Upper lobe of right lung (tissue), 1 donor: ENCODE measurements at regions not wholly inside any gene's neighbourhood (a gene's known extent, or its start where the extent isn't known, plus 50 kb on each side); places are given as distances from the start of the nearest gene placed in this dataset.
"Not testable (repeated sequence)": the region's sequence is repeated elsewhere in the genome, so short reads cannot be mapped to it uniquely, and the experiment has no call there.

Source experiments
- ATAC-seq: fragments of 200-7000 bp; cut with Tn5 transposase; one replicate; pipeline ENCODE4 v1.9.1; 2020; ENCODE audit warnings: mild to moderate bottlenecking, moderate library complexity
- DNase-seq: peaks from one replicate; pipeline ENCODE4 v3.0.0-alpha.2; 2020
- H3K27ac ChIP-seq: fragments of 200-600 bp; one replicate; pipeline ENCODE4 v1.8.0; 2022
- H3K27me3 ChIP-seq: fragments of 200-600 bp; one replicate; pipeline ENCODE4 v1.8.0; 2022; ENCODE audit warnings: mild to moderate bottlenecking
- H3K36me3 ChIP-seq: fragments of 200-600 bp; one replicate; pipeline ENCODE4 v1.8.0; 2022
- H3K4me1 ChIP-seq: fragments of 200-600 bp; one replicate; pipeline ENCODE4 v1.8.0; 2022
- H3K4me3 ChIP-seq: fragments of 200-600 bp; one replicate; pipeline ENCODE4 v1.8.0; 2022; ENCODE audit warnings: mild to moderate bottlenecking
- H3K9me3 ChIP-seq: fragments of 200-600 bp; one replicate; pipeline ENCODE4 v1.8.0; 2022
- intact Hi-C: fragments of 100-400 bp; cut with DNase I; formaldehyde crosslinking; loops from one replicate; pipeline ENCODE4 v1.11.0; 2022
- TF ChIP-seq, protein P1 (sequence below): fragments of 200-600 bp; IDR thresholded peaks from one replicate; pipeline ENCODE4 v1.8.0; 2022; ENCODE audit warnings: antibody characterized with exemption
- donor health status: DM: no; HTN: yes; CAD: no; lungs with severe emphysema.

DNA sequence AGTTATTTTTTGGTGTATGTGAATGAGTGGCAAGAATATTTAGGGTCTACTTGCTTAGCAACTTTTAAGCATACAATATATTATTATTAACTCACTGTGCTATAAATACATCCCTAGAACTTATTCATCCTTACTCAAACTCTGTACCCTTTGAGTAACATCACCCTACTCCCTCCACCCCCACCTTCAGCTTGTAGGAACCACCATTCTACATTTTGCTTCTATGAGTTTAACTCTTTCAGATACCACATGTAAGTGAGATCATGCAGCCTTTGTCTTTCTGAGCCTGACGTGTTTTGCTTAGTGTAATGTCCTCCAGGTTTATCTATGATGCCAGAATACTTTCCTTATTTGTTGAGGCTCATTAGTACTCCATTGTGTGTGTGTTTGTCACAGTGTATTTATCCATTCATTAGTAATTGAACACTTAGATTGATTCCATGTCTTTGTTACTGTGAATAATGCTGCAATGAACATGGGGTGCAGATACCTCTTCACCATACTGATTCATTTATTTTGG is 526.9 kb downstream of the PYDC2 start:
- intact Hi-C loops: no loop called here
- H3K36me3 ChIP-seq: no peaks in the 10 kb centered on the region
- no peaks in the 10 kb centered on the region for H3K9me3 ChIP-seq
- TF ChIP-seq, protein P1, sequence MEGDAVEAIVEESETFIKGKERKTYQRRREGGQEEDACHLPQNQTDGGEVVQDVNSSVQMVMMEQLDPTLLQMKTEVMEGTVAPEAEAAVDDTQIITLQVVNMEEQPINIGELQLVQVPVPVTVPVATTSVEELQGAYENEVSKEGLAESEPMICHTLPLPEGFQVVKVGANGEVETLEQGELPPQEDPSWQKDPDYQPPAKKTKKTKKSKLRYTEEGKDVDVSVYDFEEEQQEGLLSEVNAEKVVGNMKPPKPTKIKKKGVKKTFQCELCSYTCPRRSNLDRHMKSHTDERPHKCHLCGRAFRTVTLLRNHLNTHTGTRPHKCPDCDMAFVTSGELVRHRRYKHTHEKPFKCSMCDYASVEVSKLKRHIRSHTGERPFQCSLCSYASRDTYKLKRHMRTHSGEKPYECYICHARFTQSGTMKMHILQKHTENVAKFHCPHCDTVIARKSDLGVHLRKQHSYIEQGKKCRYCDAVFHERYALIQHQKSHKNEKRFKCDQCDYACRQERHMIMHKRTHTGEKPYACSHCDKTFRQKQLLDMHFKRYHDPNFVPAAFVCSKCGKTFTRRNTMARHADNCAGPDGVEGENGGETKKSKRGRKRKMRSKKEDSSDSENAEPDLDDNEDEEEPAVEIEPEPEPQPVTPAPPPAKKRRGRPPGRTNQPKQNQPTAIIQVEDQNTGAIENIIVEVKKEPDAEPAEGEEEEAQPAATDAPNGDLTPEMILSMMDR: no peak
- H3K27me3 ChIP-seq: no peaks in the 10 kb centered on the region
- ATAC-seq (no peak), DNase-seq (no peak)
- no peak overlapping the region for H3K27ac ChIP-seq
- H3K4me1 ChIP-seq: no peaks in the 10 kb centered on the region
- no peak overlapping the region for H3K4me3 ChIP-seq

GRCh38 chr3:191993952-191994351 is 533.0 kb downstream of the PYDC2 start:
- H3K4me3 ChIP-seq, ATAC-seq, H3K27ac ChIP-seq, H3K4me1 ChIP-seq, H3K36me3 ChIP-seq, H3K27me3 ChIP-seq, H3K9me3 ChIP-seq, DNase-seq, intact Hi-C loops: not testable (repeated sequence)

DNA sequence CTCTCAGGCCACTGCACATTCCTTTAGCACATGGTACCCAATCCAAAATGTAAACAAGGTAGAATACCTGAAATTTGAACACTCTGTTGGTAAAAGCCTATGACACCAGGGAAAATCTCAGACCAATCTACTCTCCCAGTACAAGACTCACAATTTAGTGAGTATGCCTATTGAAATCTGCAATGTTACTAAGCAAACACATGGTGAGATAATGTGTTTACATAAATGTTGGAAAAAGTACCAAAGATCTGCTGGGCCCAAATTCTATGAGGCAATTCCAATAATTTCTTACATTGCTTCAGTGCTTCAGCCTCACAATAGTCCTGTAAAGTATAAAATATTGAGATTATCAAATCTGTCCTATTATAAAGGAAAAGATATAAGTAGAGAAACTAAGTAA is 536.1 kb downstream of the PYDC2 start:
- H3K4me3 ChIP-seq: no peak overlapping the region
- DNase-seq (no peak), ATAC-seq (no peak)
- no peaks in the 10 kb centered on the region for H3K36me3 ChIP-seq
- no peak overlapping the region for H3K27ac ChIP-seq
- no peaks in the 10 kb centered on the region for H3K4me1 ChIP-seq
- intact Hi-C loops: no loop called here
- TF ChIP-seq, protein P1: no peak
- H3K9me3 ChIP-seq: no peaks in the 10 kb centered on the region
- H3K27me3 ChIP-seq: no peaks in the 10 kb centered on the region

DNA sequence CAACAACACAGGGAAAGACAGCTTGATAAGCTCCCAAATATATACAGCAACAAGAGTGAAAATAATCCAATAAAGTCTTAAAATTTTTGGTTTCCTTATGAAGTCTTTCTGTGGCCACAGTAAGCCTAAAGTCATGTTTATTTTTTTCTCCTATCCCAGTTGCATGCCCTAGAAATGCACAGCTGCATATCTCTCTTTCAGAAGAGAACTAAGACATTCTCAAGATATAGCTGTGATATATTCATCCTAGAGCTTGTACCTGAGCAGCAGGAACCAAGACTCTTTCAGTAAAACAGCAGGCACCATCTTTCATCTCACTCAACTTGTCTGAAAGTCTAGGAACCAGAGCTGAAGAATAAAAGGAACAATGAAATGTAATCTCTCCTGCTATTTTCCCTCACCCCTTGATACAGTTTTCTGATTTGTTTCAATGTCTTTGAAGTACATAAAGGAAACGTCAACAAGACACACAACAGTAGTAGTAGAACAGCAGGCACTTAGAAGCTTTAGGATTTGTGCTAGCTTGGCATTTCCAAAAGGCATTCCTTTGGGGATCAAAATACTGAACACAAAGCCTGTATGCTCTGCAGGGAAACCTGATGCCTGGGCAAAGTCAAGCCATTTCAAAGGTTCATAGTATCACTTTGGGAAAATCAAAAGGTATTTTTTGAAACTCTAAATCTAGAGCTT is 536.8 kb downstream of the PYDC2 start:
- Histone ChIP-seq H3K36me3 (no peaks in the 10 kb centered on the region), H3K4me3 (no peak overlapping the region), H3K27ac (no peak overlapping the region), H3K4me1 (no peaks in the 10 kb centered on the region), H3K27me3 (no peaks in the 10 kb centered on the region), H3K9me3 (no peaks in the 10 kb centered on the region)
- ATAC-seq (no peak), DNase-seq (no peak)
- intact Hi-C loops: no loop called here
- TF ChIP-seq, protein P1: no peak

DNA sequence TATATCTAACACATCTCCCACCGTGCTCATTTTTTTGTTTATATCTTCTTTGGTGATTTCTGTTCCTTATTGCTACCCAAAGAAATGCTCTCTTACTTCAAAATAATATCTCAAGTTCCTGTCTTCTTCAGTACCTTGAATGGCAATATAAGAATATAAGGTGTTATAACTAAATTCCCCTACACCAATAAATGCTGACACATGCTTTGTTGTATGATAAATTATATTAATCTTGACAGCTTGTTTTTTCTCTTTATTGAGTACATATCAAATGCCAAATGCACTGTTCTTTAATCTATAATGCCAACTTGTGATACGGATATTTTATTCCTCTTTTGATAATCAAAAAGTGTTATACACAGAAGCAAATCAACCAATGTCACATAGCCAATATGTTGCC is 540.3 kb downstream of the PYDC2 start:
- H3K27ac ChIP-seq: no peak overlapping the region
- no peaks in the 10 kb centered on the region for H3K36me3 ChIP-seq
- ATAC-seq: no peak
- H3K27me3 ChIP-seq: no peaks in the 10 kb centered on the region
- TF ChIP-seq, protein P1: no peak
- no peak overlapping the region for H3K4me3 ChIP-seq
- intact Hi-C loops: no loop called here
- H3K4me1 ChIP-seq: no peaks in the 10 kb centered on the region
- DNase-seq: no peak
- H3K9me3 ChIP-seq: no peaks in the 10 kb centered on the region

DNA sequence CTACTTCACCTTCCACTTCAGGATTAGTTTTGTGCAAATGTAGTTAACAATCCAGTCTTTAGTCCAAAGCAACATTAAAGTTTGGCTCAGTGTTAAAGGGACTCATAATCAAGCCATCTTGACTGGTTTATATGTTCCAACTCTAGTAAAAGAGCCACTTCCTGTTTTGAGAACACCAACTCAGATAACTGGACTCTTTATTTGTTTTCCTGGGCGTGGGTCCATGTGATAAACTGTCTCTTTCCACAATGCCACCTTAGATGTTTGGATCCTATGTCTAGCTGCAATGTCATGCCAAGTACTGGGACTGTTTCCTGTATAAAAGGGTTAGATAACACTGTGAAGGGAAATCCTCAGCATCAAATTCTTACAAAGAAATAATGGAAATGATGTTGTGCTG is 545.0 kb downstream of the PYDC2 start:
- TF ChIP-seq, protein P1: no peak
- no peak for DNase-seq
- no peaks in the 10 kb centered on the region for H3K4me1 ChIP-seq

More for the DNA sequence above, 545.0 kb downstream of the PYDC2 start:
- Histone ChIP-seq H3K9me3 (no peaks in the 10 kb centered on the region), H3K36me3 (no peaks in the 10 kb centered on the region), H3K4me3 (no peak overlapping the region), H3K27ac (no peak overlapping the region), H3K27me3 (no peaks in the 10 kb centered on the region)
- intact Hi-C loops: no loop called here
- peak; percentile 29 for ATAC-seq
